HG03558 (cell line): ENCODE measurements at regions not wholly inside any gene's neighbourhood (a gene's known extent, or its start where the extent isn't known, plus 50 kb on each side); places are given as distances from the start of the nearest gene placed in this dataset.
"Not testable (repeated sequence)": the region's sequence is repeated elsewhere in the genome, so short reads cannot be mapped to it uniquely, and the experiment has no call there.

Source experiments
- ATAC-seq: cut with Tn5 transposase; IDR thresholded peaks from one replicate; pipeline ENCODE4 v1.9.1; 2021; ENCODE audit warnings: moderate number of reproducible peaks; ENCODE audit not compliant: unreplicated experiment; ENCODE audit errors: extremely low read depth

DNA sequence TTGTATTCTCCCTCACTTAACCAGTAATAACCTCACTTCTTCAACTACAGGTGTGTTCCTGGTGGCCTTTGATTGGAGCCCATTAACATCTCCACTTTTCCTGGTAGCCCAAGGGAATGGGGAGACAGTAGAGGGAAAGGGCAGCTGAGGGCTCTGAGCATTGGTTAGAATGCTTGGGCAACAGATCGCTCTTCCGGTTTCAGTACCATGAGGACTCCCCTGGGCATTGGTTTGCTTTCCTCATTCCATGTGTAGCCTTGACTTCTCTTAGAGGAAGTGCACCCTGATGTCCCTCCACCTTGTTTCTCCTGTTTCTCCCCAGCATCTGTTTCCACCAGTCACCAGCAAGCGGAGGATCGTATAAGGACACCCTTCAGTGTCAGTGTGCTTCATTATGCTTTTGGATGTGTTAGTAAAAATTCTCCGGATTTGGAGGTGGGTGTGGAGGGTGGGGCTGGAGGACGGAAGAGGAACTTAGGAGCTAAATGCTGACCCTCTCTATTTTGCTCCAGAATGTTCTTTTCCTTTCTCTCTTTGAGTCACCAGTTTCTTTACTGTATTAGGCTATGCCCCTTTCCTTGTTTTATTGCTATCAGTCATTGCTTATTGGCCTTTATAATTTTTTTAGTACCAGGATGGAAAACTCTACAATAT is 50.6 kb upstream of the ZNG1B start:
- ATAC-seq = not testable (repeated sequence)

DNA sequence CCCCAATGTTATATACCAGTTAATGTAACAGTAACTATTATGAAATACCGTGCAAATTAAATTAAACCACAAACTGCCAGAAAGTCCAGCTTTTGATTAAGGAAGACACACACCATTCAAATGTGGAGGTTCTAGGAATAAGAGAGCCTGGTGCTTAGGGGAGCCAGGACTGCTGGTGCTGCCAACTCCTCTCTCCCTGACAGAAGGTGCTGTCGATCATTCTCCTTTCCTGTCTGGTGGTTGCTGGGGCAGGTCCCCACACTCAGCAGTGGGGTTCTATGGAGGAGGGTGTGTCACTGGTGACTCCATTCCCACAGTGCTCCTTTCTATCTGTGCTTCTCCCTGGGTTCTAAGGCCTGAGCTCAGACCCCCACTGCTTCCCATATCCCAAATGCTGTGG is 57.9 kb upstream of the ZNG1B start:
- not testable (repeated sequence) for ATAC-seq

- peak; percentile 77 for ATAC-seq
Observed at GRCh38 chr2:113376913-113377445, 60.5 kb upstream of the ZNG1B start.

DNA sequence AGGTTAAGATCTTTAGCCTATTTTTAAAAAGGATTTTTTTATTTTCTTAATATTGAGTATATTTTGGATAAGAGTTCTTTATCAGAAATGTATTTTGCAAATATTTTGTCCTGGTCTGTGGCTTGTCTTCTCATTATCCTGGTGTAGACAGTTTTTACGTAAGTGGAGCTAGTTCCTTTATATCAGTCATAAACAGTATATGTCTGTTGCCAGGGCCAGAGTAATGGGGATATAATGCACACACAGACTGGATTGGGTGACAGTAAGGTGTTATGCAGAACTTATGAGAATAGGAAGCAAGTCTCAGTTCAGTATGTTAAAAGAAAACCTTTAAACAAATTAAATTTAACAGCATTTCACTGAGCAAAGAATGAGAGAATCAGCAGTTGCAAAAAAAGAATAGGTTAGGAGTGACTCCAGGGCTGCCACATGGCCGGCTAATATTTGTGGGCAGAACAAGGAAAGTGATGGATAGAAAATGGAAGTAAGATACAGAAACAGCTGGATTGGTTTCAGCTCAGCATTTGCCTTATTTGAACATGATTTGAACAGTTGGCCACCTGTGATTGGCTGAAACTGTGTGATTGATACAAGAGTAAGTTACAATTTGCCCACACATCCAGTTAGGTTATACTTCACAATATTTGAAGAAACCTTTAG is 61.1 kb upstream of the ZNG1B start:
- no peak for ATAC-seq

- not testable (repeated sequence) for ATAC-seq
Observed at GRCh38 chr2:113374857-113375256, 62.6 kb upstream of the ZNG1B start.

- ATAC-seq = not testable (repeated sequence)
Observed at GRCh38 chr2:113372258-113372834, 65.1 kb upstream of the ZNG1B start.

- ATAC-seq = no peak
Observed at GRCh38 chr2:113370478-113371091, 66.9 kb upstream of the ZNG1B start.

DNA sequence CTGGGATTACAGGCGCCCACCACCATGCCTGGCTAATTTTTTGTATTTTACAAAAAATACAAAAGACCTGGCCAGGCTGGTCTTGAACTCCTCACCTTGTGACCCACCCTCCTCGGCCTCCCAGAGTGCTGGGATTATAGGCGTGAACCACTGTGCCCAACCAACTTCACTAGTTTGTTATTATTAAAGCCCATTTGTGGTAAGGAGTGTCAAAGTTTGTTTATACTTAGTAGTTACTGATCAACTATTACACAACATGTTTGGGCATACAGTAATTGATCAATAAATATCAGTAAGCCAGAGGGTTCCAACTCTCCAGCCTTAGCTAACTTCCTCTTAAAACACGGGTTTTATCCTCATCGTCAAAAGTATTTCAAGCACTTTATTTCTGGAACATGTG is 67.5 kb upstream of the ZNG1B start:
- no peak for ATAC-seq

GRCh38 chr2:113368581-113368980 is 68.9 kb upstream of the ZNG1B start:
- ATAC-seq = not testable (repeated sequence)

GRCh38 chr2:113366821-113367220 is 70.7 kb upstream of the ZNG1B start:
- ATAC-seq = not testable (repeated sequence)

GRCh38 chr2:113365791-113366190 is 71.7 kb upstream of the ZNG1B start:
- ATAC-seq = not testable (repeated sequence)

DNA sequence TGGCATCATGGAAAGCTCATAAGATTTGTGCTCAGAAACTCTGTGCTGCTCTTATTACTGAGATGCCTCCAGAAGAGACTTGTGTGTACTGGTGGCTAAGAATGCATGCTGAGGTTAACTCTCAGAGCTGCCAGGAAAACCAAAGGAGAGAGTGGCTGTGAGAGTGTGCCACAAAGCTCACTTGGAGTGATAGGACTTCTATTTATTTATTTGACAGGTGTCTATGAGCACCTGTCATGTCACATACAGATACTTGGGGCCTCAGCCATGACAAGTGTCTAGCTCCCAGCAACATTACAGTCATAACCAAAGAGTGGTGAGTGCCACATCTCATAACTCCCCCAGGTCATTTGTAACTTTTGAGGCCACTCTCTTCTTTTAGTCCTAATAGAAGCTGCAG is 72.2 kb upstream of the ZNG1B start:
- ATAC-seq = not testable (repeated sequence)

- no peak for ATAC-seq
Observed at GRCh38 chr2:113361051-113361450, 76.4 kb upstream of the ZNG1B start.

GRCh38 chr2:113357071-113357470 is 78.3 kb upstream of the PAX8 start:
- no peak for ATAC-seq

GRCh38 chr2:113356284-113356683 is 77.6 kb upstream of the PAX8 start:
- ATAC-seq = not testable (repeated sequence)

- ATAC-seq = not testable (repeated sequence)
Observed at GRCh38 chr2:113355339-113356015, 76.8 kb upstream of the PAX8 start.

DNA sequence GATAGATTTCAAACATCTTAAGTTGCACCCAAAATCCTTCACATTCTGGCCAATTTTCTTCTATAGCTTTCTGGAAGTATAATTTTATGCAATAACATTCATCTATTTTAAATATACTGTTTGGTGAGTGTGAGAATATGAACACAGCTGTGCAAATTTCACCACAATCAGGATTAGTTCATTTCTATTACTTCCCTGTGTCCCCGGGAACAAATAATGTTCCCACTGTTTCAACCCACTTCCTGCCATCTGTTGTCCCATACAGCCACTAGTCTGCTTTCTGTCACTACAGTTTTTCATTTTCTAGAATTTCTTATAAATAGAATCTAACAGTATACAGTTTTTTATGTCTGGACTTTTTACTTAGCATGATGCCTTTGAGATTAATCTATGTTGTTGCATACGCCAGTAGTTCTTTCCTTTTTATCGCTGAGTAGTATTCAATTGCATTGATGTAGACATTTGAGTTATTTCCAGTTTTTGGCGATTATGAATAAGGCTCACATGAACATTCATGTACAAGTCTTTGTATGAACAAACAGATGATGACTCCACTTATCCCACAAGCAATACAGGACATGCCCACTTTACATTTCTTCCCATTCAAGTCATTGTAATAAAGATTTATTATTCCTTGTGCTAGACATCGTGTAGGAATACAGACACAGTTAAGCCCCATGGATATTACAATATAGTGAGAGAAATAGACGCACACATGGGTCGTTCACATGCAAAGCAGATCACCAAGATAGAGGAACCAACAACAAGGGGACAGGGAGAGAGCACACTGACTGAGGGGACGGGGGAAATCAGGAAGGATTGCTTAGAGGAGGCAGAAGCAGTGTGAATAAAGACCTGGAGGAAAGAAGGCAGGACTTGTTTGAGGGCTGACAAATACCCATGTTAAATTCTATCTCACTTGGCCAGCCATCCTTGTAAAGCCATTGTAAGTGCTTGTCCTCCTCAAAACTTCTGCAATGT is 72.9 kb upstream of the PAX8 start:
- ATAC-seq = no peak

DNA sequence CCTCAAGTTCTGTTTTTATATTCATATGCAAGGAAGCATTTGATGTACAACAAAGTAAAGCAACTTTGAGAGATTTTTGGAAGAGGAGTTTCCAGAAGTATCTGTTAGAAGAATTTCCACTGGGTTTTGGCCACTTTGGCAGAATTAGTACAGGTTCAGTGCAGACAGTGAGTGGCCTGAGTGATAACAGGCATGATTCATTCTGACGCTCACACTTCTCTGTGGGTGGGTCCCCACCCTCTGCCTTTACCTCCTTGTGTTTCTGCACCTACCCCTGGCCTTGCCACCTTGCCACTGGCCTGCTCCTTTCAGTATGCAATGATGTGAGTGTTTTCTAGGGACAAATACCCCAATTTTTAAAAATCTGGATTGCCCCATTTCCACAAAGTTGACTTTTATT is 65.1 kb upstream of the PAX8 start:
- ATAC-seq = not testable (repeated sequence)

- ATAC-seq = no peak
Observed at GRCh38 chr2:113342650-113343049, 63.9 kb upstream of the PAX8 start.
